Fibroblast of the conjunctiva (primary cell): ENCODE measurements at regions not wholly inside any gene's neighbourhood (a gene's known extent, or its start where the extent isn't known, plus 50 kb on each side); places are given as distances from the start of the nearest gene placed in this dataset.

Experiments
- DNase-seq: peaks from one replicate; pipeline ENCODE4 v3.0.0-alpha.2; 2010; ENCODE audit warnings: low read depth

- no peak for DNase-seq
These were observed 52.5 kb downstream of the EPRS1 start for GRCh38 chr1:219993554-219994433.

- no peak for DNase-seq
These were observed 54.4 kb downstream of the EPRS1 start for GRCh38 chr1:219991919-219992318.

- no peak for DNase-seq
These were observed 54.8 kb downstream of the EPRS1 start for GRCh38 chr1:219991511-219991810.

- peak; percentile 23 for DNase-seq
These were observed 55.4 kb downstream of the EPRS1 start for GRCh38 chr1:219990782-219991510.

- DNase-seq: no peak
These were observed 56.5 kb downstream of the EPRS1 start for GRCh38 chr1:219989766-219990165.

GRCh38 chr1:219988818-219989217 is 57.5 kb downstream of the EPRS1 start:
- DNase-seq: no peak

- no peak for DNase-seq
These were observed 57.9 kb downstream of the EPRS1 start for GRCh38 chr1:219988387-219988786.

GRCh38 chr1:219987325-219987724 is 59.0 kb upstream of the SLC30A10 start:
- no peak for DNase-seq

- DNase-seq: no peak
These were observed 56.8 kb upstream of the SLC30A10 start for GRCh38 chr1:219985169-219985568.
